HCT116 (cell line): ENCODE measurements at regions not wholly inside any gene's neighbourhood (a gene's known extent, or its start where the extent isn't known, plus 50 kb on each side); places are given as distances from the start of the nearest gene placed in this dataset.

ENCODE experiments used
- ATAC-seq: fragments of 200-7000 bp; cut with Tn5 transposase; 2 replicates; pipeline ENCODE4 v1.9.1; 2020; ENCODE audit warnings: mild to moderate bottlenecking, moderate library complexity
- BruUV-seq: library from RNA; stranded (reverse); fragments of 400-500 nt; replicated peaks from 2 replicates; lab custom pipeline; 2021; lab: Mats Ljungman, UMichigan
- CTCF ChIA-PET: fragments of 300-600 bp; sonication (Branson Sonifier 250); formaldehyde crosslinking; loops from one replicate; lab custom pipeline; 2021; ENCODE audit warnings: antibody characterized with exemption; lab: Charles Lee
- POLR2A ChIA-PET: fragments of 300-600, 350-600 bp; sonication (Branson Sonifier 250); formaldehyde crosslinking; loops from one replicate; lab custom pipeline; 2021; ENCODE audit warnings: antibody characterized with exemption; lab: Charles Lee
- RAD21 ChIA-PET, 2 experiments: fragments of 300-600 bp; sonication (Branson Sonifier 250); formaldehyde crosslinking; loops; one replicate each; lab custom pipeline; 2023; ENCODE audit warnings: low total read pairs in 2 of 2; ENCODE audit not compliant: uncharacterized antibody in 2 of 2, unreplicated experiment in 2 of 2, low non-redundant PET in 1 of 2; lab: Charles Lee
- DNase-seq: peaks from one replicate; pipeline ENCODE4 v3.0.0-alpha.2; 2010; ENCODE audit warnings: low read depth, low spot score
- H2AFZ ChIP-seq: fragments of 200-600 bp; shearing (Covaris generic), sonication (generic); 2 replicates; pipeline ENCODE4 v1.6.1; 2017; ENCODE audit warnings: low read depth, mixed run types, mixed read lengths, antibody characterized with exemption, low read length; ENCODE audit not compliant: poor library complexity, severe bottlenecking
- H3K27ac ChIP-seq: 2 replicates; pipeline ENCODE4 v1.5.1; 2012; ENCODE audit warnings: low read depth, low read length
- H3K27me3 ChIP-seq: fragments of 200-600 bp; sonication (generic); 2 replicates; pipeline ENCODE4 v1.6.1; 2016; ENCODE audit warnings: mixed run types, low read length, mixed read lengths; ENCODE audit not compliant: insufficient read depth
- H3K36me3 ChIP-seq, 2 experiments: fragments of 200-500 bp in 1 of 2; fragments of 200-600 bp in 1 of 2; sonication (Bioruptor generic) in 1 of 2; sonication (generic) in 1 of 2; 2 replicates each; pipeline versions ENCODE4 v1.5.1 to v1.6.1; 2014 to 2016; ENCODE audit warnings: low read length in 2 of 2, inconsistent platforms in 1 of 2, mixed read lengths in 1 of 2, mixed run types in 1 of 2; ENCODE audit not compliant: insufficient read depth in 2 of 2, control insufficient read depth in 1 of 2
- H3K4me1 ChIP-seq, 2 experiments: fragments of 200-600 bp in 1 of 2; sonication (generic) in 1 of 2; 2 replicates each; pipeline versions ENCODE4 v1.5.1 to v1.6.1; 2012 to 2017; ENCODE audit warnings: low read length in 2 of 2, inconsistent platforms in 1 of 2, mild to moderate bottlenecking in 1 of 2, mixed read lengths in 1 of 2, mixed run types in 1 of 2, moderate library complexity in 1 of 2; ENCODE audit not compliant: insufficient read depth in 2 of 2, control insufficient read depth in 1 of 2
- H3K4me2 ChIP-seq: fragments of 200-600 bp; sonication (generic); 2 replicates; pipeline ENCODE4 v1.6.1; 2017; ENCODE audit warnings: mixed run types, low read length, mixed read lengths
- H3K4me3 ChIP-seq, 2 experiments: fragments of 200-600 bp in 1 of 2; sonication (generic) in 1 of 2; replicated peaks in 1 of 2; 2 replicates each; pipeline ENCODE4 v1.5.1; 2011 to 2016; ENCODE audit warnings: low read length in 2 of 2, control low read depth in 1 of 2, low read depth in 1 of 2, mild to moderate bottlenecking in 1 of 2, mixed read lengths in 1 of 2, mixed run types in 1 of 2
- H3K79me2 ChIP-seq: fragments of 200-600 bp; sonication (generic); 2 replicates; pipeline ENCODE4 v1.6.1; 2017; ENCODE audit warnings: mild to moderate bottlenecking, mixed run types, low read length, moderate library complexity, mixed read lengths; ENCODE audit not compliant: insufficient read depth
- H3K9ac ChIP-seq: fragments of 200-600 bp; sonication (generic); 2 replicates; pipeline ENCODE4 v1.6.1; 2016; ENCODE audit warnings: low read length, mixed read lengths
- H3K9me2 ChIP-seq: fragments of 200-600 bp; sonication (generic), shearing (Covaris generic); 2 replicates; pipeline ENCODE4 v1.6.1; 2017; ENCODE audit warnings: mixed run types, mild to moderate bottlenecking, moderate library complexity; ENCODE audit not compliant: insufficient read depth
- H3K9me3 ChIP-seq, 2 experiments: fragments of 200-500 bp in 1 of 2; fragments of 200-600 bp in 1 of 2; sonication (Bioruptor generic) in 1 of 2; sonication (generic) in 1 of 2; 2 replicates each; pipeline ENCODE4 v1.6.1; 2014 to 2017; ENCODE audit warnings: low read length in 2 of 2, mixed read lengths in 2 of 2, inconsistent platforms in 1 of 2, low read depth in 1 of 2, mild to moderate bottlenecking in 1 of 2, mixed run types in 1 of 2, moderate library complexity in 1 of 2; ENCODE audit not compliant: control insufficient read depth in 1 of 2, insufficient read depth in 1 of 2
- H4K20me1 ChIP-seq: fragments of 200-600 bp; sonication (generic), shearing (Covaris generic); 2 replicates; pipeline ENCODE4 v1.6.1; 2017; ENCODE audit warnings: mixed run types, mild to moderate bottlenecking, moderate library complexity; ENCODE audit not compliant: insufficient read depth
- CBX3 ChIP-seq: IDR thresholded peaks from 2 replicates; pipeline ENCODE4 v1.6.1; 2012; ENCODE audit warnings: low read depth
- CEBPB ChIP-seq: IDR thresholded peaks from 2 replicates; pipeline ENCODE4 v1.6.1; 2012; ENCODE audit warnings: low read depth
- CTCF ChIP-seq, 3 experiments: fragments of 200-600 bp in 1 of 3; sonication (generic) in 1 of 3; IDR thresholded peaks in 2 of 3; conservative IDR thresholded peaks in 1 of 3; 2 replicates each; pipeline ENCODE4 v1.5.1; 2012 to 2017; ENCODE audit warnings: low read depth in 2 of 3, low read length in 2 of 3, antibody characterized with exemption in 1 of 3, borderline replicate concordance in 1 of 3, control low read depth in 1 of 3, mild to moderate bottlenecking in 1 of 3, mixed read lengths in 1 of 3, mixed run types in 1 of 3, moderate library complexity in 1 of 3; ENCODE audit not compliant: insufficient read depth in 1 of 3
- EGR1 ChIP-seq: IDR thresholded peaks from 2 replicates; pipeline ENCODE4 v1.6.1; 2012; ENCODE audit warnings: low read depth
- ELF1 ChIP-seq: IDR thresholded peaks from 2 replicates; pipeline ENCODE4 v1.6.1; 2012; ENCODE audit warnings: low read depth, borderline replicate concordance
- POLR2A ChIP-seq: IDR thresholded peaks from 2 replicates; pipeline ENCODE4 v1.7.0; 2011; ENCODE audit warnings: borderline replicate concordance; ENCODE audit not compliant: insufficient read depth, insufficient read length; ENCODE audit errors: extremely low read depth
- POLR2AphosphoS5 ChIP-seq: IDR thresholded peaks from 2 replicates; pipeline ENCODE4 v1.6.1; 2011; ENCODE audit warnings: mild to moderate bottlenecking, low read depth, low read length, moderate library complexity
- TCF7L2 ChIP-seq: IDR thresholded peaks from 2 replicates; pipeline ENCODE4 v1.7.0; 2011; ENCODE audit warnings: borderline replicate concordance, inconsistent platforms; ENCODE audit not compliant: insufficient read depth, insufficient read length; ENCODE audit errors: extremely low read depth
- YY1 ChIP-seq: IDR thresholded peaks from 2 replicates; pipeline ENCODE4 v1.6.1; 2011; ENCODE audit warnings: low read length, low read depth, moderate library complexity, mild to moderate bottlenecking; ENCODE audit not compliant: insufficient replicate concordance; ENCODE audit errors: extremely low read depth
- ZBTB33 ChIP-seq: IDR thresholded peaks from 2 replicates; pipeline ENCODE4 v1.6.1; 2011; ENCODE audit warnings: mild to moderate bottlenecking, low read length, moderate library complexity; ENCODE audit not compliant: insufficient replicate concordance; ENCODE audit errors: extremely low read depth
- ZFX ChIP-seq: fragments of 450-650 bp; IDR thresholded peaks from 2 replicates; pipeline ENCODE4 v1.6.1; 2017
- ZNF274 ChIP-seq: fragments of 200-500 bp; sonication (Bioruptor generic); IDR thresholded peaks from 2 replicates; pipeline ENCODE4 v1.6.1; 2014; ENCODE audit warnings: mild to moderate bottlenecking, low read depth, low read length, inconsistent platforms
- intact Hi-C: fragments of 100-400 bp; cut with micrococcal nuclease; formaldehyde crosslinking; loops from 2 replicates; pipeline ENCODE4 v1.10.0; 2022
- TF ChIP-seq, protein P1 (sequence below): IDR thresholded peaks from 2 replicates; pipeline ENCODE4 v1.6.1; 2012; ENCODE audit warnings: low read depth

DNA sequence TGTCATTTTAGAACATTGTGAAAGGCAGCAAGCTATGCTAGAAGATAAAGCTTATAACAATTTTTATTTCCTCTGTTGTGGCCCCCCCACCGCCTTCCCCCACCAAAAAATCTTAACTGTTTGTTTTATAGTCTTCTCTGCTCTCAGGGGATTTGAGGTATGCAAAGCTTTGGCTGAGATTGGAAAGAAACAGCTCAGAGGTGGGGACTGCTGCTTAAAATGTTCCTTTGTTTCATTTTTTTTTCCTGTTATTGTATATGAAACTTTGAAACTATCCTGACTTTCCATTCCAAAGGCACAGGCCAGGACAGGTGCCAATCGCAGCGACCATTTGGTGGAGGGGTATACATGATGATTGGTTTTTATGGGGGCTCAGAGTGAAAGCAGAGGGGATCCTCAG, 114.7 kb upstream of the PHACTR1 start:
- RAD21 ChIA-PET, result no interaction called here
- intact Hi-C loops, result no loop called here
- no peak for DNase-seq
- CTCF ChIA-PET, result interaction anchor here (2.6 kb wide), 1 partner anchor 311 kb away, joined by 31 read pairs; the partner anchor contains the start of gene EDN1
- H3K36me3 ChIP-seq, result no peaks in the 10 kb centered on the region
- no peaks in the 10 kb centered on the region for H3K9me3 ChIP-seq
- H3K9me2 ChIP-seq, result no peaks in the 10 kb centered on the region
- H3K79me2 ChIP-seq, result no peaks in the 10 kb centered on the region
- no peak overlapping the region for H3K4me3 ChIP-seq
- H3K27ac ChIP-seq, result no peak overlapping the region
- H3K27me3 ChIP-seq, result no peaks in the 10 kb centered on the region
- POLR2A ChIA-PET, result no interaction called here
- no peaks in the 10 kb centered on the region for H4K20me1 ChIP-seq
- no TSS peak for BruUV-seq
- H3K4me2 ChIP-seq, result no peak overlapping the region
- no peak overlapping the region for H3K9ac ChIP-seq
- TF ChIP-seq ZNF274, result no peak
- no peak for TF ChIP-seq TCF7L2
- no peak for TF ChIP-seq YY1
- TF ChIP-seq CTCF (IDR thresholded peaks at IDR 0.05 in 2 of 3, conservative IDR thresholded peaks at IDR 0.05 in 1 of 3; ENCODE audit: borderline replicate concordance in 1 of 3, insufficient read depth in 1 of 3, low read depth in 2 of 3, low read length in 2 of 3), result no peak
- no peak for TF ChIP-seq ELF1
- TF ChIP-seq POLR2AphosphoS5, result no peak
- H3K4me1 ChIP-seq, result no peaks in the 10 kb centered on the region; a peak in 1 of 4 replicates
- no peak for ATAC-seq
- H2AFZ ChIP-seq, result no peak overlapping the region

DNA sequence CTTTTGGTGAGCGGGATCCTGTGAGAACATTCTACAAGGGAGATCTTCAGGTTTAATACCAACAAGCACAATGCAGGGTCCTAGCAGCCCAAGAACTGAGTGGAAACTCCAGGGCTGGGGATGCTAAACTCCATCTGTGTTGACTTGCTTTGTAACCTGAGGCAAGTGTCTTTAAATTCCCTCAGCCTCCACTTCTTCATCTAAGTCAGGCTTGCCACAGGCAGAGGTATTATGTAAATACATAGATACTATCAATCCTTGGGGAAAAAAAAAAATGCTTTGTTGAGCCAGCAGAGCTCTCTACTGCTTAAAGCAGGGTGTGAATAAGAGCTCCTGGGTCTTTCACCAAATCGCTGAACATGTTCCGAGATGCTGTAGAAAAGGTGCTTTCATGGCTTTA, 114.2 kb upstream of the PHACTR1 start:
- no peaks in the 10 kb centered on the region for H3K9me3 ChIP-seq
- H3K27ac ChIP-seq, result no peak overlapping the region
- ATAC-seq (no peak), DNase-seq (no peak)
- H3K9ac ChIP-seq, result no peak overlapping the region
- no peaks in the 10 kb centered on the region for H3K9me2 ChIP-seq
- H2AFZ ChIP-seq, result no peak overlapping the region
- ChIA-PET CTCF (interaction anchor here (1.0 to 2.6 kb wide), 2 partner anchors 312 to 1020 kb away, joined by 3 to 31 read pairs; partner anchors contain the start of gene EDN1), RAD21 (no interaction called here), POLR2A (no interaction called here)
- no peak overlapping the region for H3K4me2 ChIP-seq
- intact Hi-C loops, result no loop called here
- H3K36me3 ChIP-seq, result no peaks in the 10 kb centered on the region
- no peaks in the 10 kb centered on the region for H3K27me3 ChIP-seq
- BruUV-seq, result no TSS peak
- no peaks in the 10 kb centered on the region for H4K20me1 ChIP-seq
- H3K79me2 ChIP-seq, result no peaks in the 10 kb centered on the region
- H3K4me1 ChIP-seq, result no peaks in the 10 kb centered on the region; a peak in 1 of 4 replicates
- H3K4me3 ChIP-seq, result no peak overlapping the region
- TF ChIP-seq TCF7L2 (no peak), ZFX (no peak), CBX3 (no peak), CEBPB (no peak), POLR2A (no peak), EGR1 (no peak), ZBTB33 (no peak)
- TF ChIP-seq, protein P1, sequence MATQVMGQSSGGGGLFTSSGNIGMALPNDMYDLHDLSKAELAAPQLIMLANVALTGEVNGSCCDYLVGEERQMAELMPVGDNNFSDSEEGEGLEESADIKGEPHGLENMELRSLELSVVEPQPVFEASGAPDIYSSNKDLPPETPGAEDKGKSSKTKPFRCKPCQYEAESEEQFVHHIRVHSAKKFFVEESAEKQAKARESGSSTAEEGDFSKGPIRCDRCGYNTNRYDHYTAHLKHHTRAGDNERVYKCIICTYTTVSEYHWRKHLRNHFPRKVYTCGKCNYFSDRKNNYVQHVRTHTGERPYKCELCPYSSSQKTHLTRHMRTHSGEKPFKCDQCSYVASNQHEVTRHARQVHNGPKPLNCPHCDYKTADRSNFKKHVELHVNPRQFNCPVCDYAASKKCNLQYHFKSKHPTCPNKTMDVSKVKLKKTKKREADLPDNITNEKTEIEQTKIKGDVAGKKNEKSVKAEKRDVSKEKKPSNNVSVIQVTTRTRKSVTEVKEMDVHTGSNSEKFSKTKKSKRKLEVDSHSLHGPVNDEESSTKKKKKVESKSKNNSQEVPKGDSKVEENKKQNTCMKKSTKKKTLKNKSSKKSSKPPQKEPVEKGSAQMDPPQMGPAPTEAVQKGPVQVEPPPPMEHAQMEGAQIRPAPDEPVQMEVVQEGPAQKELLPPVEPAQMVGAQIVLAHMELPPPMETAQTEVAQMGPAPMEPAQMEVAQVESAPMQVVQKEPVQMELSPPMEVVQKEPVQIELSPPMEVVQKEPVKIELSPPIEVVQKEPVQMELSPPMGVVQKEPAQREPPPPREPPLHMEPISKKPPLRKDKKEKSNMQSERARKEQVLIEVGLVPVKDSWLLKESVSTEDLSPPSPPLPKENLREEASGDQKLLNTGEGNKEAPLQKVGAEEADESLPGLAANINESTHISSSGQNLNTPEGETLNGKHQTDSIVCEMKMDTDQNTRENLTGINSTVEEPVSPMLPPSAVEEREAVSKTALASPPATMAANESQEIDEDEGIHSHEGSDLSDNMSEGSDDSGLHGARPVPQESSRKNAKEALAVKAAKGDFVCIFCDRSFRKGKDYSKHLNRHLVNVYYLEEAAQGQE, result no peak
